GM20431 (cell line): ENCODE measurements at regions not wholly inside any gene's neighbourhood (a gene's known extent, or its start where the extent isn't known, plus 50 kb on each side); places are given as distances from the start of the nearest gene placed in this dataset.
"Not testable (repeated sequence)": the region's sequence is repeated elsewhere in the genome, so short reads cannot be mapped to it uniquely, and the experiment has no call there.

ENCODE experiments used
- in situ Hi-C: fragments of 300-500 bp; cut with MseI, MboI; formaldehyde crosslinking; loops from one replicate; pipeline ENCODE4 v1.15.0; 2020; ENCODE audit warnings: low sequenced_read_pairs; ENCODE audit not compliant: unreplicated experiment

- in situ Hi-C loops, result loop anchor here (25.0 kb wide), 2 partner anchors 286 to 361 kb away; no protein-coding TSS in a partner anchor
Measured at GRCh38 chr11:100575860-100576717, 111.0 kb upstream of the ARHGAP42 start.

- in situ Hi-C loops, result loop anchor here (25.0 kb wide), 2 partner anchors 286 to 361 kb away; no protein-coding TSS in a partner anchor
Measured at GRCh38 chr11:100576718-100577021, 110.4 kb upstream of the ARHGAP42 start.

- in situ Hi-C loops, result loop anchor here (25.0 kb wide), 2 partner anchors 283 to 358 kb away; no protein-coding TSS in a partner anchor
Measured at GRCh38 chr11:100578831-100579311, 108.2 kb upstream of the ARHGAP42 start.

GRCh38 chr11:100581318-100581717 lies 105.8 kb upstream of the ARHGAP42 start:
- in situ Hi-C loops, result loop anchor here (25.0 kb wide), 2 partner anchors 281 to 356 kb away; no protein-coding TSS in a partner anchor

GRCh38 chr11:100584201-100584985 lies 102.7 kb upstream of the ARHGAP42 start:
- in situ Hi-C loops, result loop anchor here (25.0 kb wide), 2 partner anchors 278 to 353 kb away; no protein-coding TSS in a partner anchor

GRCh38 chr11:100585728-100586127 lies 101.4 kb upstream of the ARHGAP42 start:
- in situ Hi-C loops, result loop anchor here (25.0 kb wide), 2 partner anchors 277 to 352 kb away; no protein-coding TSS in a partner anchor

- in situ Hi-C loops, result loop anchor here (25.0 kb wide), 2 partner anchors 276 to 351 kb away; no protein-coding TSS in a partner anchor
Measured at GRCh38 chr11:100586361-100587101, 100.6 kb upstream of the ARHGAP42 start.

GRCh38 chr11:100592619-100593260 lies 94.3 kb upstream of the ARHGAP42 start:
- in situ Hi-C loops, result loop anchor here (25.0 kb wide), 2 partner anchors 270 to 345 kb away; no protein-coding TSS in a partner anchor

- in situ Hi-C loops, result loop anchor here (25.0 kb wide), 2 partner anchors 269 to 344 kb away; no protein-coding TSS in a partner anchor
Measured at GRCh38 chr11:100593291-100593690, 93.8 kb upstream of the ARHGAP42 start.

GRCh38 chr11:100594320-100594719 lies 92.8 kb upstream of the ARHGAP42 start:
- in situ Hi-C loops, result loop anchor here (25.0 kb wide), 2 partner anchors 268 to 343 kb away; no protein-coding TSS in a partner anchor

GRCh38 chr11:100600941-100601340 lies 86.1 kb upstream of the ARHGAP42 start:
- in situ Hi-C loops, result no loop called here

- in situ Hi-C loops, result no loop called here
Measured at GRCh38 chr11:100602716-100603115, 84.4 kb upstream of the ARHGAP42 start.

GRCh38 chr11:100607761-100608160 lies 79.3 kb upstream of the ARHGAP42 start:
- in situ Hi-C loops, result not testable (repeated sequence)

- in situ Hi-C loops, result no loop called here
Measured at GRCh38 chr11:100612766-100613165, 74.3 kb upstream of the ARHGAP42 start.

GRCh38 chr11:100618914-100619313 lies 68.2 kb upstream of the ARHGAP42 start:
- in situ Hi-C loops, result no loop called here

GRCh38 chr11:100619484-100619883 lies 67.6 kb upstream of the ARHGAP42 start:
- in situ Hi-C loops, result no loop called here

GRCh38 chr11:100622404-100622803 lies 64.7 kb upstream of the ARHGAP42 start:
- in situ Hi-C loops, result no loop called here

GRCh38 chr11:100624346-100624745 lies 62.7 kb upstream of the ARHGAP42 start:
- in situ Hi-C loops, result no loop called here

GRCh38 chr11:100625041-100625440 lies 62.0 kb upstream of the ARHGAP42 start:
- in situ Hi-C loops, result no loop called here
